HG03045 (cell line): ENCODE measurements at regions not wholly inside any gene's neighbourhood (a gene's known extent, or its start where the extent isn't known, plus 50 kb on each side); places are given as distances from the start of the nearest gene placed in this dataset.

Experiments used
- ATAC-seq: cut with Tn5 transposase; IDR thresholded peaks from one replicate; pipeline ENCODE4 v1.9.1; 2021; ENCODE audit warnings: mild to moderate bottlenecking, moderate library complexity; ENCODE audit not compliant: unreplicated experiment

- no peak for ATAC-seq
Measured at GRCh38 chr6:156389296-156389695, 387.9 kb upstream of the ARID1B start.

- ATAC-seq = no peak
Measured at GRCh38 chr6:156387472-156387871, 389.7 kb upstream of the ARID1B start.

- ATAC-seq = no peak
Measured at GRCh38 chr6:156383059-156383458, 394.1 kb upstream of the ARID1B start.

- ATAC-seq = no peak
Measured at GRCh38 chr6:156379392-156380289, 397.5 kb upstream of the ARID1B start.

- ATAC-seq = no peak
Measured at GRCh38 chr6:156378853-156379252, 398.3 kb upstream of the ARID1B start.

- ATAC-seq = no peak
Measured at GRCh38 chr6:156376091-156376490, 401.1 kb upstream of the ARID1B start.

- no peak for ATAC-seq
Measured at GRCh38 chr6:156359912-156360311, 417.3 kb upstream of the ARID1B start.

- ATAC-seq = no peak
Measured at GRCh38 chr6:156352861-156353260, 424.3 kb upstream of the ARID1B start.

- ATAC-seq = no peak
Measured at GRCh38 chr6:156351346-156351966, 425.7 kb upstream of the ARID1B start.

- no peak for ATAC-seq
Measured at GRCh38 chr6:156350337-156350736, 426.8 kb upstream of the ARID1B start.

- no peak for ATAC-seq
Measured at GRCh38 chr6:156348849-156349248, 428.3 kb upstream of the ARID1B start.

- ATAC-seq = no peak
Measured at GRCh38 chr6:156348424-156348823, 428.8 kb upstream of the ARID1B start.

GRCh38 chr6:156347656-156348055, 429.5 kb upstream of the ARID1B start:
- no peak for ATAC-seq

- no peak for ATAC-seq
Measured at GRCh38 chr6:156347246-156347645, 429.9 kb upstream of the ARID1B start.

GRCh38 chr6:156345700-156346099, 431.5 kb upstream of the ARID1B start:
- no peak for ATAC-seq

- no peak for ATAC-seq
Measured at GRCh38 chr6:156344491-156344890, 432.7 kb upstream of the ARID1B start.

- ATAC-seq = no peak
Measured at GRCh38 chr6:156337801-156338200, 439.4 kb upstream of the ARID1B start.

GRCh38 chr6:156336733-156337132, 440.4 kb upstream of the ARID1B start:
- ATAC-seq = no peak

- ATAC-seq = no peak
Measured at GRCh38 chr6:156336089-156336488, 441.1 kb upstream of the ARID1B start.

GRCh38 chr6:156334966-156335365, 442.2 kb upstream of the ARID1B start:
- ATAC-seq = no peak

- ATAC-seq = no peak
Measured at GRCh38 chr6:156319707-156320106, 457.5 kb upstream of the ARID1B start.

- no peak for ATAC-seq
Measured at GRCh38 chr6:156316583-156317125, 460.5 kb upstream of the ARID1B start.
